ENCODE measurements at regions not wholly inside any gene's neighbourhood (a gene's known extent, or its start where the extent isn't known, plus 50 kb on each side); places are given as distances from the start of the nearest gene placed in this dataset.
"Not testable (repeated sequence)": the region's sequence is repeated elsewhere in the genome, so short reads cannot be mapped to it uniquely, and the experiment has no call there.

GRCh38 chr1:164433141-164433817 is 125.7 kb upstream of the PBX1 start:
- H3K36me3 ChIP-seq (ENCODE audit: control insufficient read depth, low read depth, low read length) = no peaks in the 10 kb centered on the region
- H3K4me3 ChIP-seq (ENCODE audit: low read length) = no peak overlapping the region
- H3K4me1 ChIP-seq (ENCODE audit: control insufficient read depth, low read depth, low read length) = no peaks in the 10 kb centered on the region
- no peak overlapping the region for H3K27ac ChIP-seq (ENCODE audit: low read length)
- H3K9me3 ChIP-seq (ENCODE audit: control insufficient read depth, low read depth, low read length) = no peaks in the 10 kb centered on the region
- H3K9ac ChIP-seq (ENCODE audit: low read length) = no peak overlapping the region
- no peaks in the 10 kb centered on the region for H3K27me3 ChIP-seq (ENCODE audit: control insufficient read depth, insufficient read depth, low read length)

GRCh38 chr1:164433818-164434170 is 125.2 kb upstream of the PBX1 start:
- Histone ChIP-seq H3K27me3 (ENCODE audit: control insufficient read depth, insufficient read depth, low read length) (no peaks in the 10 kb centered on the region), H3K4me3 (ENCODE audit: low read length) (no peak overlapping the region), H3K9ac (ENCODE audit: low read length) (no peak overlapping the region), H3K4me1 (ENCODE audit: control insufficient read depth, low read depth, low read length) (no peaks in the 10 kb centered on the region), H3K27ac (ENCODE audit: low read length) (no peak overlapping the region), H3K36me3 (ENCODE audit: control insufficient read depth, low read depth, low read length) (no peaks in the 10 kb centered on the region), H3K9me3 (ENCODE audit: control insufficient read depth, low read depth, low read length) (no peaks in the 10 kb centered on the region)

- H3K9me3 ChIP-seq (ENCODE audit: control insufficient read depth, low read depth, low read length) = no peaks in the 10 kb centered on the region
- H3K4me1 ChIP-seq (ENCODE audit: control insufficient read depth, low read depth, low read length) = no peaks in the 10 kb centered on the region
- no peak overlapping the region for H3K4me3 ChIP-seq (ENCODE audit: low read length)
- no peak overlapping the region for H3K27ac ChIP-seq (ENCODE audit: low read length)
- no peaks in the 10 kb centered on the region for H3K27me3 ChIP-seq (ENCODE audit: control insufficient read depth, insufficient read depth, low read length)
- no peak overlapping the region for H3K9ac ChIP-seq (ENCODE audit: low read length)
- H3K36me3 ChIP-seq (ENCODE audit: control insufficient read depth, low read depth, low read length) = no peaks in the 10 kb centered on the region
Observed at GRCh38 chr1:164440232-164440631, 118.8 kb upstream of the PBX1 start.

GRCh38 chr1:164443166-164443565 is 115.8 kb upstream of the PBX1 start:
- H3K4me1 ChIP-seq (ENCODE audit: control insufficient read depth, low read depth, low read length) = no peaks in the 10 kb centered on the region
- no peak overlapping the region for H3K4me3 ChIP-seq (ENCODE audit: low read length)
- H3K9me3 ChIP-seq (ENCODE audit: control insufficient read depth, low read depth, low read length) = no peaks in the 10 kb centered on the region
- no peak overlapping the region for H3K27ac ChIP-seq (ENCODE audit: low read length)
- no peak overlapping the region for H3K9ac ChIP-seq (ENCODE audit: low read length)
- no peaks in the 10 kb centered on the region for H3K27me3 ChIP-seq (ENCODE audit: control insufficient read depth, insufficient read depth, low read length)
- H3K36me3 ChIP-seq (ENCODE audit: control insufficient read depth, low read depth, low read length) = no peaks in the 10 kb centered on the region

- Histone ChIP-seq H3K36me3 (ENCODE audit: control insufficient read depth, low read depth, low read length) (no peaks in the 10 kb centered on the region), H3K9ac (ENCODE audit: low read length) (no peak overlapping the region), H3K9me3 (ENCODE audit: control insufficient read depth, low read depth, low read length) (no peaks in the 10 kb centered on the region), H3K27me3 (ENCODE audit: control insufficient read depth, insufficient read depth, low read length) (no peaks in the 10 kb centered on the region), H3K4me3 (ENCODE audit: low read length) (no peak overlapping the region), H3K4me1 (ENCODE audit: control insufficient read depth, low read depth, low read length) (no peaks in the 10 kb centered on the region), H3K27ac (ENCODE audit: low read length) (no peak overlapping the region)
Observed at GRCh38 chr1:164443836-164444235, 115.1 kb upstream of the PBX1 start.

GRCh38 chr1:164446020-164446419 is 113.0 kb upstream of the PBX1 start:
- Histone ChIP-seq H3K9ac (ENCODE audit: low read length) (no peak overlapping the region), H3K9me3 (ENCODE audit: control insufficient read depth, low read depth, low read length) (no peaks in the 10 kb centered on the region), H3K27ac (ENCODE audit: low read length) (no peak overlapping the region), H3K4me3 (ENCODE audit: low read length) (no peak overlapping the region), H3K36me3 (ENCODE audit: control insufficient read depth, low read depth, low read length) (no peaks in the 10 kb centered on the region), H3K4me1 (ENCODE audit: control insufficient read depth, low read depth, low read length) (no peaks in the 10 kb centered on the region), H3K27me3 (ENCODE audit: control insufficient read depth, insufficient read depth, low read length) (no peaks in the 10 kb centered on the region)

- Histone ChIP-seq H3K4me3 (ENCODE audit: low read length) (no peak overlapping the region), H3K27ac (ENCODE audit: low read length) (no peak overlapping the region), H3K27me3 (ENCODE audit: control insufficient read depth, insufficient read depth, low read length) (no peaks in the 10 kb centered on the region), H3K4me1 (ENCODE audit: control insufficient read depth, low read depth, low read length) (no peaks in the 10 kb centered on the region), H3K36me3 (ENCODE audit: control insufficient read depth, low read depth, low read length) (no peaks in the 10 kb centered on the region), H3K9me3 (ENCODE audit: control insufficient read depth, low read depth, low read length) (peaks cover 3% of the 10 kb centered on the region), H3K9ac (ENCODE audit: low read length) (no peak overlapping the region)
Observed at GRCh38 chr1:164452549-164452948, 106.4 kb upstream of the PBX1 start.

GRCh38 chr1:164456272-164456671 is 102.7 kb upstream of the PBX1 start:
- H3K27ac ChIP-seq (ENCODE audit: low read length) = no peak overlapping the region
- H3K4me3 ChIP-seq (ENCODE audit: low read length) = no peak overlapping the region
- no peaks in the 10 kb centered on the region for H3K4me1 ChIP-seq (ENCODE audit: control insufficient read depth, low read depth, low read length)
- no peak overlapping the region for H3K9ac ChIP-seq (ENCODE audit: low read length)
- peaks cover 3% of the 10 kb centered on the region for H3K9me3 ChIP-seq (ENCODE audit: control insufficient read depth, low read depth, low read length)
- no peaks in the 10 kb centered on the region for H3K27me3 ChIP-seq (ENCODE audit: control insufficient read depth, insufficient read depth, low read length)
- H3K36me3 ChIP-seq (ENCODE audit: control insufficient read depth, low read depth, low read length) = no peaks in the 10 kb centered on the region

GRCh38 chr1:164459176-164459575 is 99.8 kb upstream of the PBX1 start:
- not testable (repeated sequence) for H3K4me3 ChIP-seq (ENCODE audit: low read length); H3K9ac ChIP-seq (ENCODE audit: low read length); H3K27me3 ChIP-seq (ENCODE audit: control insufficient read depth, insufficient read depth, low read length); H3K4me1 ChIP-seq (ENCODE audit: control insufficient read depth, low read depth, low read length); H3K36me3 ChIP-seq (ENCODE audit: control insufficient read depth, low read depth, low read length); H3K9me3 ChIP-seq (ENCODE audit: control insufficient read depth, low read depth, low read length); H3K27ac ChIP-seq (ENCODE audit: low read length)

- H3K4me3 ChIP-seq (ENCODE audit: low read length) = no peak overlapping the region
- no peaks in the 10 kb centered on the region for H3K4me1 ChIP-seq (ENCODE audit: control insufficient read depth, low read depth, low read length)
- no peak overlapping the region for H3K9ac ChIP-seq (ENCODE audit: low read length)
- H3K27me3 ChIP-seq (ENCODE audit: control insufficient read depth, insufficient read depth, low read length) = no peaks in the 10 kb centered on the region
- H3K36me3 ChIP-seq (ENCODE audit: control insufficient read depth, low read depth, low read length) = no peaks in the 10 kb centered on the region
- H3K9me3 ChIP-seq (ENCODE audit: control insufficient read depth, low read depth, low read length) = no peaks in the 10 kb centered on the region
- no peak overlapping the region for H3K27ac ChIP-seq (ENCODE audit: low read length)
Observed at GRCh38 chr1:164466001-164466421, 93.0 kb upstream of the PBX1 start.

GRCh38 chr1:164466429-164466828 is 92.6 kb upstream of the PBX1 start:
- Histone ChIP-seq H3K9me3 (ENCODE audit: control insufficient read depth, low read depth, low read length) (no peaks in the 10 kb centered on the region), H3K4me1 (ENCODE audit: control insufficient read depth, low read depth, low read length) (no peaks in the 10 kb centered on the region), H3K36me3 (ENCODE audit: control insufficient read depth, low read depth, low read length) (no peaks in the 10 kb centered on the region), H3K27ac (ENCODE audit: low read length) (no peak overlapping the region), H3K9ac (ENCODE audit: low read length) (no peak overlapping the region), H3K27me3 (ENCODE audit: control insufficient read depth, insufficient read depth, low read length) (no peaks in the 10 kb centered on the region), H3K4me3 (ENCODE audit: low read length) (no peak overlapping the region)

GRCh38 chr1:164470996-164471395 is 88.0 kb upstream of the PBX1 start:
- Histone ChIP-seq H3K9me3 (ENCODE audit: control insufficient read depth, low read depth, low read length) (no peaks in the 10 kb centered on the region), H3K27me3 (ENCODE audit: control insufficient read depth, insufficient read depth, low read length) (no peaks in the 10 kb centered on the region)

More at GRCh38 chr1:164470996-164471395, 88.0 kb upstream of the PBX1 start:
- Histone ChIP-seq H3K9ac (ENCODE audit: low read length) (no peak overlapping the region), H3K4me1 (ENCODE audit: control insufficient read depth, low read depth, low read length) (no peaks in the 10 kb centered on the region), H3K27ac (ENCODE audit: low read length) (no peak overlapping the region), H3K36me3 (ENCODE audit: control insufficient read depth, low read depth, low read length) (no peaks in the 10 kb centered on the region), H3K4me3 (ENCODE audit: low read length) (no peak overlapping the region)

Measured in iPS-18a (cell line).